SHP77 (cell line): ENCODE measurements at regions not wholly inside any gene's neighbourhood (a gene's known extent, or its start where the extent isn't known, plus 50 kb on each side); places are given as distances from the start of the nearest gene placed in this dataset.
"Not testable (repeated sequence)": the region's sequence is repeated elsewhere in the genome, so short reads cannot be mapped to it uniquely, and the experiment has no call there.

Experiments used
- DNase-seq, 2 experiments: peaks; one replicate each; lab custom pipeline; 2025; lab: John Stamatoyannopoulos, UW

- no peak for DNase-seq
Measured at GRCh38 chr7:91355695-91356435, 91.6 kb downstream of the FZD1 start.

DNA sequence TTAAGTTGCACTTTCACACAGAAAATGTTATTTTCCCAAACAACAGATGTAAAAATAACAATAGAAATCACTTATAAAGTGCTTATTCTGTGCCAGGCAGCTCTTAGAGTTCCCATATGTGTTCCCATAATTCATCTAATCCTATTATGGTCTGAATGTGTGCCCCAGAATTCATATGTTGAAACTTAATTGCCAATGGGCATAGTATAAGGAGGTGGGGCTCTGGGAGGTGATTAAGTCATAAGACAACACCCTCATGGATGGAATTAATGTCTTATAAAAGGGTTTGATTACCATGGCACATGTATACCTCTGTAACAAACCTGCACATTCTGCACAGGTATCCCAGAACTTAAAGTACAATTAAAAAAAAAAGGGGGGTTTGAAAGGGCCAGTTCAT, 92.7 kb downstream of the FZD1 start:
- DNase-seq: no peak

- DNase-seq: no peak
Measured at GRCh38 chr7:91357379-91357778, 93.1 kb downstream of the FZD1 start.

GRCh38 chr7:91357901-91358300, 93.7 kb downstream of the FZD1 start:
- DNase-seq: no peak

DNA sequence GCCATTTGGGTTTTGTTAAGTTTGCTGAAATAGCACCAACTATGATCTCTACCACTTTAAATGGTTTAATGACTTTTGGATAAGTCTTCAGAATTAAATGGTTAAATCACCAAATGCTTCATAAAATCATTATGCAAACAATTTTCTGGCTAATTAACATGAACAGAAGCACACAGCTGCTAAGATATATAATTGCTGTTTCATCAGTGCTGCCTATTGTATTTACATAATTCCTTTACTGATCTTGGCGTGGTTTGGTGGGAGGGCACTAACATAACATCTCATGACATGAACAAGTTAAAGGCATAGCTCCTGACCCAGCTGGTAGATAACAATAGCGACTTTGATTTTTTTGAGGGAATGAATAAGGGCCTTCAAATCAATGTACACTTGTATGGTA, 94.1 kb downstream of the FZD1 start:
- DNase-seq: no peak

GRCh38 chr7:91365097-91365496, 100.9 kb downstream of the FZD1 start:
- DNase-seq: not testable (repeated sequence)

DNA sequence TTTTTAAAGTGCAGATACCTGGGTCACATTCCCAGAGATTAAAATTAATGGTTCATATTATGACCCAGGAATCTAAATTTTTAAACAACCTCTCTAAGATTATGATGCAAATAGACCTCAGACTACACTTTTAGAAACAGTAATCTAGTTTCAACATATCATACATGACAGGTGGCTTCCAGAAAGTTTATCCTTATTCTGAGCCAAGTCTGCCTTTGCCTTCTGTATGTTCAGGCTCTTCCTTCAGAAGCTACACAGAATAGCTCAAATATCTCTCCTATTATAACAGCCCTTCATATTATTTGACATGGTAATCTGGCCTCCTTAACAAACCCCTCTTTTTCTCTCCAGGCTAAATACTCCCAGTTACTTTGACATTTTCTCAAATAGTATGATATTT, 101.9 kb downstream of the FZD1 start:
- DNase-seq: no peak

- DNase-seq: no peak
Measured at GRCh38 chr7:91367812-91368578, 103.8 kb downstream of the FZD1 start.

DNA sequence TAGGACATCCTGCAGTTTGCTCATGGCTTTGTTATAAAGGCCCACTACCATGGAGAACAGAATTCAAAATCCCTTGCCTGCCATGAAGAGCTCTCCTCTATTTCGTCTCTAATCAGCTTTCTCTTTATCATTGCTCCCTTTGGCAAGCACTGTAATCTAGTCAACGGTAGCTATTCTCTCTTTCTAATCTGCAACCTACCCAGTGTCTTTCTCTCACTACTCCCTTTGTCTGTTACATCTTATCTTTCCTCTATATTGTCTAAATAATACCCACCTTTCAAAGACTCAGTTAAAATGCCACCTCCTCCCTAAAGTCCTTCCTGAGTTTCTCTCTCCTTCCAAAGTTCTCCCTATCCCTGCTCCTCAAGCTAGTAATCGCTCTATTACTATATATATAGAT, 108.1 kb downstream of the FZD1 start:
- no peak for DNase-seq

- DNase-seq: no peak
Measured at GRCh38 chr7:91373111-91373800, 109.0 kb downstream of the FZD1 start.

DNA sequence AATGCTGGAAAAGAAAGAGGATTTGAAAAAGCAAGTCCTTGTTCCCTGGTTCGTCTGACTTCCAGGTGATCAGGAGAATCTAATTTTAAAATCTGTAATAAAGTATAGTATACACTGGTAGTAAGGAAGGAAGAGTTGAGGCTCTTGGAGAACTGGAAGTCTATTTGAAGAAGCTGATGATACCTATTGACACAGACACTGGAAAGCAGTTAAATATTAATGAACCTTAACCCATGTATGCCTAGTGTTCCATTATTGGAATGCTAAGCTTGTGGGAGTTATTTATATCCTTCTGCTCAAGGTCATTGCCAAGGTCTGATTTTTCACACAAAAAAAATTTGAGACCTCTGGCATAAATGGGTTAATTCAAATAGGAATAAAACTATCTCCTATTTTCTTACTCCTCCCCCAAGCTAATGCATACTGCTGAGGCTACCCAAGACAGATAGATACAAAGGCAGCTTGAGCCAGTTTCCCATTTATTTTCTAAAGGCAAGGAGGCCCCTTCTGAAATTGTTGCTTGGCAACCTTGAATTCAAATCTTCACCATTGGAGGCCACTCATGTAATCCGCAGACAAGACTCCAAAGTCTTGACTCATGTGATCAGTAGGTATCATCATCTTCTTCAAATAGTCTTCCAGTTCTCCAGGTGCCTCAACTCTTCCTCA, 110.2 kb downstream of the FZD1 start:
- DNase-seq: no peak

GRCh38 chr7:91375378-91375777, 111.1 kb downstream of the FZD1 start:
- no peak for DNase-seq

DNA sequence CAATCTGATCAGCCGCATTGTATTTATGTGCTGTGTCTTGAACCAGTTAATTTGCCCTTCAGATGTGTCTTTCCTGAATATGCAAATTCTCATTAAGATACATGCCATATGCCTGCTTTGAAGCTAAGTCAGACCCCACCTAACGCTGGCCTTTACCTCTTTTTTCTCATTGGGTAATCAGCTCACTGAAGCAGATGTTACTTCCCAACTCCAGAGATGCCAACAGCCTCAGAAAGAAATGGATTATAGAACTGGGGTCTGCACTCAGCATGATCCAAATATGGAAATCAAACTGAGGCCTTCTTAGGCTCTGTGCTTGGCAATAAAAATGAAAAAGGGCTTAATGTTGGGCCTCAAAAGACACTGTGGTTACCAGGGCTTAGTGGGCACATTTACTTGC, 113.9 kb downstream of the FZD1 start:
- no peak for DNase-seq

GRCh38 chr7:91379236-91379635, 115.0 kb downstream of the FZD1 start:
- no peak for DNase-seq

DNA sequence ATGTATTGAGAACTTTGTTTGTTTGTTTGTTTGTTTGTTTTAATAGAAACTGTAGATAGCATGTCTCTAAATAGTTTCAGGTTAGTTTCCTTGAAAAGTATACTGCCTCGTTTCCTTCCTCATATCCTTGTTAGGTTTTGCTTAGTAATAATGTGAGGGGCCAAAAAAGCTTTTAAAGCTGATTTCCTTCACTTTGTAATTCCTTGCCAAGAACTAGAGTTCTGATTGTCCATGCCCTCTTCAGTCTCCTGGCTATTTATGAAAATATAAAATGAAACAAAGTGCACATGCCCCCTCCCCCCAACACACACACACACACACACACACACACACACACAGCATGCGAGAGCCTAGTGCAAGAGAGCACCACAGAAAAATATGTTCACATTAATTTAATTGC, 115.8 kb downstream of the FZD1 start:
- no peak for DNase-seq

- no peak for DNase-seq
Measured at GRCh38 chr7:91383053-91383904, 119.0 kb downstream of the FZD1 start.

GRCh38 chr7:91383905-91384274, 119.7 kb downstream of the FZD1 start:
- no peak for DNase-seq

GRCh38 chr7:91394757-91395156, 130.5 kb downstream of the FZD1 start:
- DNase-seq: not testable (repeated sequence)

DNA sequence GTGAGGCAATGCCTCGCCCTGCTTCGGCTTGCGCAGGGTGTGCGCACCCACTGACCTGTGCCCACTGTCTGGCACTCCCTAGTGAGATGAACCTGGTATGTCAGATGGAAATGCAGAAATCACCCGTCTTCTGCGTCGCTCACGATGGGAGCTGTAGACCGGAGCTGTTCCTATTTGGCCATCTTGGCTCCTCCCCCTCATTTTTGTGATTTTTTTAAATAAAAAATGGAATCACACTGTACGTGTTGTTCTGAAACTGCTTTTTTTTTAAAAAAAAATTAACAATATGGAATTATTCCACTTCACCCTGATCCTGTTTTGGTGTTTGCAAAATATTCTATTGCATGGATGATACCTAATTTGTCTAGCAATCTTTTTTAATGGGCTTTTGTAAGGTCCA, 131.1 kb downstream of the FZD1 start:
- DNase-seq: not testable (repeated sequence)

DNA sequence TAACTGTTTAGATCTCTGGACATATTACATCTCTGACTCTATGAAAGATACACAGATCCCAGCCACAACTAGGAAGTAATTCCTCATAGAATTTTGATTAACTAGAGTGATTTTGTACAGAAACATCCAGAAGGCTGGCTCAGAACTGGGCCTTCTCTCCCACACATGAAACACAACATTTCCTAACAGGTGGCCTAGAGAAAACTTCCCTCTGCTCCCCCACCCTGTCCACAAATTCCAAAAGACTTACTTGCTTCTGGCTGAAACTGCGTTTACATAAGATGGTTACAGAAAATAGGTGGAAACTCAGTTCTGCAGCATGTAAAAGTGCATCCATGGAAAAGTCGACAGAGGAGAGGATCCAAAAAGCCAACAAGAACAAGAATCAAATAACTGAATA, 132.9 kb downstream of the FZD1 start:
- DNase-seq: no peak

- DNase-seq: peak; percentile 17 to 30
Measured at GRCh38 chr7:91397612-91398011, 133.4 kb downstream of the FZD1 start.

- DNase-seq: no peak
Measured at GRCh38 chr7:91398341-91398740, 134.1 kb downstream of the FZD1 start.
